HCT116 (cell line): ENCODE measurements at regions not wholly inside any gene's neighbourhood (a gene's known extent, or its start where the extent isn't known, plus 50 kb on each side); places are given as distances from the start of the nearest gene placed in this dataset.

Experiments used
- EGR1 ChIP-seq: IDR thresholded peaks from 2 replicates; pipeline ENCODE4 v1.6.1; 2012; ENCODE audit warnings: low read depth
- FOSL1 ChIP-seq: IDR thresholded peaks from 2 replicates; pipeline ENCODE4 v1.6.1; 2012; ENCODE audit warnings: low read depth
- POLR2AphosphoS5 ChIP-seq: IDR thresholded peaks from 2 replicates; pipeline ENCODE4 v1.6.1; 2011; ENCODE audit warnings: mild to moderate bottlenecking, low read depth, low read length, moderate library complexity
- SIN3A ChIP-seq: IDR thresholded peaks from 2 replicates; pipeline ENCODE4 v1.6.1; 2012; ENCODE audit warnings: low read depth
- TF ChIP-seq, protein P1 (sequence below), 3 experiments: fragments of 200-600 bp in 1 of 3; sonication (generic) in 1 of 3; IDR thresholded peaks in 2 of 3; conservative IDR thresholded peaks in 1 of 3; 2 replicates each; pipeline ENCODE4 v1.5.1; 2012 to 2017; ENCODE audit warnings: low read depth in 2 of 3, low read length in 2 of 3, antibody characterized with exemption in 1 of 3, borderline replicate concordance in 1 of 3, control low read depth in 1 of 3, mild to moderate bottlenecking in 1 of 3, mixed read lengths in 1 of 3, mixed run types in 1 of 3, moderate library complexity in 1 of 3; ENCODE audit not compliant: insufficient read depth in 1 of 3
- TF ChIP-seq, protein P2 (sequence below): IDR thresholded peaks from 2 replicates; pipeline ENCODE4 v1.6.1; 2012; ENCODE audit warnings: low read depth

DNA sequence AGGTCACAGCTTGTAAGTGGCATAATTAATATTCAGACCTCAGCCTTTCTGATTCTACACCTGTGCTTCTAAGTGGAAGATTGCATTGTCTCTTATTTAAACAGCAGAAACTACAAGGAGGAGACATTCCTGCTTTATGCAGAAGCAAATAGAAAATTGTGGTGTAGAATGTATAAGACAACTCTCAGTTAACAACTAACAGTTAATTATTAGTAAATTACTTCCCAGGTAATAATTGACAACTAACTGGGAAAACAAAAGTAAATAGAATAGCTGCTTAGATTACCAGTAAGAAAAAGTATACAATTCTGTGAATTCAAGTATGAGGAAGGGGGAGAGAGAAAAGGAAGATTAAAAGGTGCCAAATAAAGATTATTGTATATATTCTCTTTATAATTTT lies 1210.5 kb upstream of the GYPC start:
- TF ChIP-seq, protein P1, sequence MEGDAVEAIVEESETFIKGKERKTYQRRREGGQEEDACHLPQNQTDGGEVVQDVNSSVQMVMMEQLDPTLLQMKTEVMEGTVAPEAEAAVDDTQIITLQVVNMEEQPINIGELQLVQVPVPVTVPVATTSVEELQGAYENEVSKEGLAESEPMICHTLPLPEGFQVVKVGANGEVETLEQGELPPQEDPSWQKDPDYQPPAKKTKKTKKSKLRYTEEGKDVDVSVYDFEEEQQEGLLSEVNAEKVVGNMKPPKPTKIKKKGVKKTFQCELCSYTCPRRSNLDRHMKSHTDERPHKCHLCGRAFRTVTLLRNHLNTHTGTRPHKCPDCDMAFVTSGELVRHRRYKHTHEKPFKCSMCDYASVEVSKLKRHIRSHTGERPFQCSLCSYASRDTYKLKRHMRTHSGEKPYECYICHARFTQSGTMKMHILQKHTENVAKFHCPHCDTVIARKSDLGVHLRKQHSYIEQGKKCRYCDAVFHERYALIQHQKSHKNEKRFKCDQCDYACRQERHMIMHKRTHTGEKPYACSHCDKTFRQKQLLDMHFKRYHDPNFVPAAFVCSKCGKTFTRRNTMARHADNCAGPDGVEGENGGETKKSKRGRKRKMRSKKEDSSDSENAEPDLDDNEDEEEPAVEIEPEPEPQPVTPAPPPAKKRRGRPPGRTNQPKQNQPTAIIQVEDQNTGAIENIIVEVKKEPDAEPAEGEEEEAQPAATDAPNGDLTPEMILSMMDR (IDR thresholded peaks at IDR 0.05 in 2 of 3, conservative IDR thresholded peaks at IDR 0.05 in 1 of 3; ENCODE audit: borderline replicate concordance in 1 of 3, insufficient read depth in 1 of 3, low read depth in 2 of 3, low read length in 2 of 3), result no peak
- TF ChIP-seq POLR2AphosphoS5 (no peak), SIN3A (no peak), FOSL1 (no peak), EGR1 (no peak)
- TF ChIP-seq, protein P2, sequence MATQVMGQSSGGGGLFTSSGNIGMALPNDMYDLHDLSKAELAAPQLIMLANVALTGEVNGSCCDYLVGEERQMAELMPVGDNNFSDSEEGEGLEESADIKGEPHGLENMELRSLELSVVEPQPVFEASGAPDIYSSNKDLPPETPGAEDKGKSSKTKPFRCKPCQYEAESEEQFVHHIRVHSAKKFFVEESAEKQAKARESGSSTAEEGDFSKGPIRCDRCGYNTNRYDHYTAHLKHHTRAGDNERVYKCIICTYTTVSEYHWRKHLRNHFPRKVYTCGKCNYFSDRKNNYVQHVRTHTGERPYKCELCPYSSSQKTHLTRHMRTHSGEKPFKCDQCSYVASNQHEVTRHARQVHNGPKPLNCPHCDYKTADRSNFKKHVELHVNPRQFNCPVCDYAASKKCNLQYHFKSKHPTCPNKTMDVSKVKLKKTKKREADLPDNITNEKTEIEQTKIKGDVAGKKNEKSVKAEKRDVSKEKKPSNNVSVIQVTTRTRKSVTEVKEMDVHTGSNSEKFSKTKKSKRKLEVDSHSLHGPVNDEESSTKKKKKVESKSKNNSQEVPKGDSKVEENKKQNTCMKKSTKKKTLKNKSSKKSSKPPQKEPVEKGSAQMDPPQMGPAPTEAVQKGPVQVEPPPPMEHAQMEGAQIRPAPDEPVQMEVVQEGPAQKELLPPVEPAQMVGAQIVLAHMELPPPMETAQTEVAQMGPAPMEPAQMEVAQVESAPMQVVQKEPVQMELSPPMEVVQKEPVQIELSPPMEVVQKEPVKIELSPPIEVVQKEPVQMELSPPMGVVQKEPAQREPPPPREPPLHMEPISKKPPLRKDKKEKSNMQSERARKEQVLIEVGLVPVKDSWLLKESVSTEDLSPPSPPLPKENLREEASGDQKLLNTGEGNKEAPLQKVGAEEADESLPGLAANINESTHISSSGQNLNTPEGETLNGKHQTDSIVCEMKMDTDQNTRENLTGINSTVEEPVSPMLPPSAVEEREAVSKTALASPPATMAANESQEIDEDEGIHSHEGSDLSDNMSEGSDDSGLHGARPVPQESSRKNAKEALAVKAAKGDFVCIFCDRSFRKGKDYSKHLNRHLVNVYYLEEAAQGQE, result no peak
